Vagina (tissue), 2 donors: ENCODE measurements at regions not wholly inside any gene's neighbourhood (a gene's known extent, or its start where the extent isn't known, plus 50 kb on each side); places are given as distances from the start of the nearest gene placed in this dataset.

ENCODE experiments used
- POLR2AphosphoS5 ChIP-seq, 2 donors: sonication (generic); formaldehyde crosslinking; IDR thresholded peaks; one replicate each; pipeline ENCODE4 v1.9.0; 2017; ENCODE audit warnings: antibody characterized with exemption in 2 of 2, mild to moderate bottlenecking in 2 of 2, low read depth in 1 of 2; ENCODE audit not compliant: insufficient read depth in 1 of 2
- TF ChIP-seq, protein P1 (sequence below), 3 experiments: fragments of 450-650 bp in 2 of 3; fragments of 200-600 bp in 1 of 3; sonication (generic) in 1 of 3; IDR thresholded peaks; one replicate each; pipeline ENCODE4 v1.5.1; 2017 to 2019; ENCODE audit warnings: antibody characterized with exemption in 3 of 3, mild to moderate bottlenecking in 2 of 3, moderate library complexity in 2 of 3

DNA sequence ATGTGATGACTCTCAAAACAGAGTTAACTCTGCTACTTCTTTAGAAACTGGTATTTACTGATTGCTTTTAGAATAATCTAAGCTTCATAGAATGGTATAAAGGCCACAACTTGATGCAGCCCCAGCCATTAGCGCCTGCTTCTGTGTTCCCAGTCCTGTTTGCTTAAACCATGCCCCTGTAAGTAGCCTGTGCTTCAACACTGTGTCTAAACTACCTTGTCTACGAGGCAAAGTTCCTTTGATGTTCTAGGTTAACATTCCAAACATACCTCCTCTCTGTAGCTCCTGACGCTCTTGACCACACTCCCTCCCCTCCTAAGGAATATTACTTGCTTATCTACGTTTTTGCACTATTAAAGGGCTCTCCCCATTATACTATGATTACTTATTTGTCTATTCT lies 352.5 kb upstream of the ADGRL3 start:
- no peak for TF ChIP-seq POLR2AphosphoS5 (IDR thresholded peaks at IDR 0.05; ENCODE audit: insufficient read depth in 1 of 2, low read depth in 1 of 2)
- TF ChIP-seq, protein P1, sequence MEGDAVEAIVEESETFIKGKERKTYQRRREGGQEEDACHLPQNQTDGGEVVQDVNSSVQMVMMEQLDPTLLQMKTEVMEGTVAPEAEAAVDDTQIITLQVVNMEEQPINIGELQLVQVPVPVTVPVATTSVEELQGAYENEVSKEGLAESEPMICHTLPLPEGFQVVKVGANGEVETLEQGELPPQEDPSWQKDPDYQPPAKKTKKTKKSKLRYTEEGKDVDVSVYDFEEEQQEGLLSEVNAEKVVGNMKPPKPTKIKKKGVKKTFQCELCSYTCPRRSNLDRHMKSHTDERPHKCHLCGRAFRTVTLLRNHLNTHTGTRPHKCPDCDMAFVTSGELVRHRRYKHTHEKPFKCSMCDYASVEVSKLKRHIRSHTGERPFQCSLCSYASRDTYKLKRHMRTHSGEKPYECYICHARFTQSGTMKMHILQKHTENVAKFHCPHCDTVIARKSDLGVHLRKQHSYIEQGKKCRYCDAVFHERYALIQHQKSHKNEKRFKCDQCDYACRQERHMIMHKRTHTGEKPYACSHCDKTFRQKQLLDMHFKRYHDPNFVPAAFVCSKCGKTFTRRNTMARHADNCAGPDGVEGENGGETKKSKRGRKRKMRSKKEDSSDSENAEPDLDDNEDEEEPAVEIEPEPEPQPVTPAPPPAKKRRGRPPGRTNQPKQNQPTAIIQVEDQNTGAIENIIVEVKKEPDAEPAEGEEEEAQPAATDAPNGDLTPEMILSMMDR (IDR thresholded peaks at IDR 0.05): no peak
